HCT116 (cell line): ENCODE measurements at regions not wholly inside any gene's neighbourhood (a gene's known extent, or its start where the extent isn't known, plus 50 kb on each side); places are given as distances from the start of the nearest gene placed in this dataset.

Source experiments
- ATAC-seq: fragments of 200-7000 bp; cut with Tn5 transposase; 2 replicates; pipeline ENCODE4 v1.9.1; 2020; ENCODE audit warnings: mild to moderate bottlenecking, moderate library complexity
- BruUV-seq: library from RNA; stranded (reverse); fragments of 400-500 nt; replicated peaks from 2 replicates; lab custom pipeline; 2021; lab: Mats Ljungman, UMichigan
- CTCF ChIA-PET: fragments of 300-600 bp; sonication (Branson Sonifier 250); formaldehyde crosslinking; loops from one replicate; lab custom pipeline; 2021; ENCODE audit warnings: antibody characterized with exemption; lab: Charles Lee
- POLR2A ChIA-PET: fragments of 300-600, 350-600 bp; sonication (Branson Sonifier 250); formaldehyde crosslinking; loops from one replicate; lab custom pipeline; 2021; ENCODE audit warnings: antibody characterized with exemption; lab: Charles Lee
- RAD21 ChIA-PET, 2 experiments: fragments of 300-600 bp; sonication (Branson Sonifier 250); formaldehyde crosslinking; loops; one replicate each; lab custom pipeline; 2023; ENCODE audit warnings: low total read pairs in 2 of 2; ENCODE audit not compliant: uncharacterized antibody in 2 of 2, unreplicated experiment in 2 of 2, low non-redundant PET in 1 of 2; lab: Charles Lee
- DNase-seq: peaks from one replicate; pipeline ENCODE4 v3.0.0-alpha.2; 2010; ENCODE audit warnings: low read depth, low spot score
- H2AFZ ChIP-seq: fragments of 200-600 bp; shearing (Covaris generic), sonication (generic); 2 replicates; pipeline ENCODE4 v1.6.1; 2017; ENCODE audit warnings: low read depth, mixed run types, mixed read lengths, antibody characterized with exemption, low read length; ENCODE audit not compliant: poor library complexity, severe bottlenecking
- H3K27ac ChIP-seq: 2 replicates; pipeline ENCODE4 v1.5.1; 2012; ENCODE audit warnings: low read depth, low read length
- H3K27me3 ChIP-seq: fragments of 200-600 bp; sonication (generic); 2 replicates; pipeline ENCODE4 v1.6.1; 2016; ENCODE audit warnings: mixed run types, low read length, mixed read lengths; ENCODE audit not compliant: insufficient read depth
- H3K36me3 ChIP-seq, 2 experiments: fragments of 200-500 bp in 1 of 2; fragments of 200-600 bp in 1 of 2; sonication (Bioruptor generic) in 1 of 2; sonication (generic) in 1 of 2; 2 replicates each; pipeline versions ENCODE4 v1.5.1 to v1.6.1; 2014 to 2016; ENCODE audit warnings: low read length in 2 of 2, inconsistent platforms in 1 of 2, mixed read lengths in 1 of 2, mixed run types in 1 of 2; ENCODE audit not compliant: insufficient read depth in 2 of 2, control insufficient read depth in 1 of 2
- H3K4me1 ChIP-seq, 2 experiments: fragments of 200-600 bp in 1 of 2; sonication (generic) in 1 of 2; 2 replicates each; pipeline versions ENCODE4 v1.5.1 to v1.6.1; 2012 to 2017; ENCODE audit warnings: low read length in 2 of 2, inconsistent platforms in 1 of 2, mild to moderate bottlenecking in 1 of 2, mixed read lengths in 1 of 2, mixed run types in 1 of 2, moderate library complexity in 1 of 2; ENCODE audit not compliant: insufficient read depth in 2 of 2, control insufficient read depth in 1 of 2
- H3K4me2 ChIP-seq: fragments of 200-600 bp; sonication (generic); 2 replicates; pipeline ENCODE4 v1.6.1; 2017; ENCODE audit warnings: mixed run types, low read length, mixed read lengths
- H3K4me3 ChIP-seq, 2 experiments: fragments of 200-600 bp in 1 of 2; sonication (generic) in 1 of 2; replicated peaks in 1 of 2; 2 replicates each; pipeline ENCODE4 v1.5.1; 2011 to 2016; ENCODE audit warnings: low read length in 2 of 2, control low read depth in 1 of 2, low read depth in 1 of 2, mild to moderate bottlenecking in 1 of 2, mixed read lengths in 1 of 2, mixed run types in 1 of 2
- H3K79me2 ChIP-seq: fragments of 200-600 bp; sonication (generic); 2 replicates; pipeline ENCODE4 v1.6.1; 2017; ENCODE audit warnings: mild to moderate bottlenecking, mixed run types, low read length, moderate library complexity, mixed read lengths; ENCODE audit not compliant: insufficient read depth
- H3K9ac ChIP-seq: fragments of 200-600 bp; sonication (generic); 2 replicates; pipeline ENCODE4 v1.6.1; 2016; ENCODE audit warnings: low read length, mixed read lengths
- H3K9me2 ChIP-seq: fragments of 200-600 bp; sonication (generic), shearing (Covaris generic); 2 replicates; pipeline ENCODE4 v1.6.1; 2017; ENCODE audit warnings: mixed run types, mild to moderate bottlenecking, moderate library complexity; ENCODE audit not compliant: insufficient read depth
- H3K9me3 ChIP-seq, 2 experiments: fragments of 200-500 bp in 1 of 2; fragments of 200-600 bp in 1 of 2; sonication (Bioruptor generic) in 1 of 2; sonication (generic) in 1 of 2; 2 replicates each; pipeline ENCODE4 v1.6.1; 2014 to 2017; ENCODE audit warnings: low read length in 2 of 2, mixed read lengths in 2 of 2, inconsistent platforms in 1 of 2, low read depth in 1 of 2, mild to moderate bottlenecking in 1 of 2, mixed run types in 1 of 2, moderate library complexity in 1 of 2; ENCODE audit not compliant: control insufficient read depth in 1 of 2, insufficient read depth in 1 of 2
- H4K20me1 ChIP-seq: fragments of 200-600 bp; sonication (generic), shearing (Covaris generic); 2 replicates; pipeline ENCODE4 v1.6.1; 2017; ENCODE audit warnings: mixed run types, mild to moderate bottlenecking, moderate library complexity; ENCODE audit not compliant: insufficient read depth
- CBX3 ChIP-seq: IDR thresholded peaks from 2 replicates; pipeline ENCODE4 v1.6.1; 2012; ENCODE audit warnings: low read depth
- EGR1 ChIP-seq: IDR thresholded peaks from 2 replicates; pipeline ENCODE4 v1.6.1; 2012; ENCODE audit warnings: low read depth
- EZH2phosphoT487 ChIP-seq: fragments of 200-600 bp; IDR thresholded peaks from 2 replicates; pipeline ENCODE4 v1.6.1; 2018; ENCODE audit warnings: antibody characterized with exemption, borderline replicate concordance
- FOSL1 ChIP-seq: IDR thresholded peaks from 2 replicates; pipeline ENCODE4 v1.6.1; 2012; ENCODE audit warnings: low read depth
- JUND ChIP-seq: IDR thresholded peaks from 2 replicates; pipeline ENCODE4 v1.6.1; 2012
- POLR2A ChIP-seq: IDR thresholded peaks from 2 replicates; pipeline ENCODE4 v1.7.0; 2011; ENCODE audit warnings: borderline replicate concordance; ENCODE audit not compliant: insufficient read depth, insufficient read length; ENCODE audit errors: extremely low read depth
- POLR2AphosphoS5 ChIP-seq: IDR thresholded peaks from 2 replicates; pipeline ENCODE4 v1.6.1; 2011; ENCODE audit warnings: mild to moderate bottlenecking, low read depth, low read length, moderate library complexity
- RAD21 ChIP-seq: IDR thresholded peaks from 2 replicates; pipeline ENCODE4 v1.6.1; 2012; ENCODE audit warnings: low read depth, mild to moderate bottlenecking
- SIN3A ChIP-seq: IDR thresholded peaks from 2 replicates; pipeline ENCODE4 v1.6.1; 2012; ENCODE audit warnings: low read depth
- SRF ChIP-seq: IDR thresholded peaks from 2 replicates; pipeline ENCODE4 v1.6.1; 2012; ENCODE audit warnings: low read depth
- TCF7L2 ChIP-seq: IDR thresholded peaks from 2 replicates; pipeline ENCODE4 v1.7.0; 2011; ENCODE audit warnings: borderline replicate concordance, inconsistent platforms; ENCODE audit not compliant: insufficient read depth, insufficient read length; ENCODE audit errors: extremely low read depth
- ZFX ChIP-seq: fragments of 450-650 bp; IDR thresholded peaks from 2 replicates; pipeline ENCODE4 v1.6.1; 2017
- ZNF274 ChIP-seq: fragments of 200-500 bp; sonication (Bioruptor generic); IDR thresholded peaks from 2 replicates; pipeline ENCODE4 v1.6.1; 2014; ENCODE audit warnings: mild to moderate bottlenecking, low read depth, low read length, inconsistent platforms
- intact Hi-C: fragments of 100-400 bp; cut with micrococcal nuclease; formaldehyde crosslinking; loops from 2 replicates; pipeline ENCODE4 v1.10.0; 2022
- TF ChIP-seq, protein P1 (sequence below): IDR thresholded peaks from 2 replicates; pipeline ENCODE4 v1.6.1; 2012
- TF ChIP-seq, protein P2 (sequence below): IDR thresholded peaks from 2 replicates; pipeline ENCODE4 v1.6.1; 2012
- TF ChIP-seq, protein P3 (sequence below): IDR thresholded peaks from 2 replicates; pipeline ENCODE4 v1.6.1; 2011; ENCODE audit warnings: mild to moderate bottlenecking, low read length, moderate library complexity; ENCODE audit not compliant: insufficient replicate concordance; ENCODE audit errors: extremely low read depth

DNA sequence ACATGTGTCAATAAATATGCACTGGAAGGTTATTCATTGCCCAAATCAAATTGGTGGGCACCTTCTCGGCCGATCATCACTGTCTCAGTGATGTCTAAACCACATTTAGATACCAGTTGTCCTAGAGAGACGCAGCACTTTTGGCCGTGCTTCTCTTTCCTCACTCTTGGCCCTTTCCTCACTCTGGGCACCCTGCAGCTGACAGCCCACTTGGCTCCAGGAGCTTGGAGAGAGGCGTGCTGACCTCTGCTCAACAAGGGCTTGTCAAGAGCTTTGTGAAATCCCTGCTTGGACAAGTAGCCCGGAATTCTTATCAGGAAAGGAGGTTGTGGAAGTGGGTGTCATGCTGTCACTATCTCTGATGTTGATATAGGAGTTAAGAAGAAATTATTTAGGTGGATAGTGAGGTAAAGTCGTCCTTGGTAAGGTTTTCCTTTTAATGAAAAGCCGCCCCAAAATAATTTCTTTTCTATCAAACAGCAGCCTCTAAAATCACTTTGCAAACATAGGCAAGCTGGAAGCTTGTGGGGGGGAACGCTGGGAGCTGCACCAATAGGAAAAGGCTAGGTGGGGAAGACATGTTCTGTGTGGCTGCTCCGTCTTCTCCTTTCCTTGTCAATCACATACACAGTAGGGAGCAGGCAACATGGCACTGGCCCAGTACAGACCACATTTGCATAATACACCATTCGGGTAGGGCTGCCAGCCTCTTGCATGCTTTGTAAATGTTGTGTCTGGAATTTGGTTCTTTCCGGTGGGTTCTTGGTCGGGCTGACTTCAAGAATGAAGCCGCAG lies 126.8 kb upstream of the UBE3A start:
- TF ChIP-seq CBX3 (no peak), ZFX (no peak), POLR2A (no peak)
- H3K9me2 ChIP-seq: no peaks in the 10 kb centered on the region
- H3K9me3 ChIP-seq: peaks cover 0 to 40% of the 10 kb centered on the region in 2 experiments; a peak in 2 of 4 replicates
- DNase-seq (no peak), ATAC-seq (no peak)
- no peak overlapping the region for H3K4me2 ChIP-seq
- POLR2A ChIA-PET: no interaction called here
- H2AFZ ChIP-seq: no peak overlapping the region
- H3K27ac ChIP-seq: no peak overlapping the region
- no peak overlapping the region for H3K4me3 ChIP-seq
- no peaks in the 10 kb centered on the region for H3K27me3 ChIP-seq
- H3K4me1 ChIP-seq: no peaks in the 10 kb centered on the region
- H3K9ac ChIP-seq: no peak overlapping the region
- intact Hi-C loops: no loop called here
- CTCF ChIA-PET: no interaction called here
- H4K20me1 ChIP-seq: no peaks in the 10 kb centered on the region
- no TSS peak for BruUV-seq
- H3K36me3 ChIP-seq: no peaks in the 10 kb centered on the region
- RAD21 ChIA-PET: no interaction called here
- no peaks in the 10 kb centered on the region for H3K79me2 ChIP-seq

DNA sequence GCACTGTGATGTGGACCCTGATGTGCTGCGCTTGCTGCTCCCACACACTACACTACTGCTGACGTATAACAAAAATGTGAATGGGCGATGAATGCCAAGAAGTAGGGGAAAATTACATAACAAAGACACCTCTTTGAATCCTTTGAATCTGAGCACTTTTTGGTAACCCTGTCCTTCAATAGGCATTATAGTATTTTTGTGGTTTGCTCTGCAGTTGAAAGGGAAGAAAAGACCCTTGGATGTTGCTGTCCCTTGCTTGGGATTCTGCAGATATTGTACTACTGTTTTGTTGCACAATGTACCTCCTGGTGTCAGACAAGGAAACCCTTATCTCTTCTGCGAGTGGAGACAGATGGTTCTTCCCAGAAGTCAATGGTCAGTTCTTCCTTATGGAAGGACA lies 124.8 kb upstream of the UBE3A start:
- no peak overlapping the region for H3K4me3 ChIP-seq
- H3K9ac ChIP-seq: no peak overlapping the region
- no peak overlapping the region for H2AFZ ChIP-seq
- H3K4me2 ChIP-seq: no peak overlapping the region
- POLR2A ChIA-PET: no interaction called here
- BruUV-seq: no TSS peak
- DNase-seq: no peak
- H3K4me1 ChIP-seq: no peaks in the 10 kb centered on the region
- no peak overlapping the region for H3K27ac ChIP-seq
- RAD21 ChIA-PET: no interaction called here
- no peaks in the 10 kb centered on the region for H3K9me2 ChIP-seq
- ATAC-seq: no peak
- H3K27me3 ChIP-seq: no peaks in the 10 kb centered on the region
- CTCF ChIA-PET: no interaction called here
- no peaks in the 10 kb centered on the region for H3K79me2 ChIP-seq
- intact Hi-C loops: no loop called here
- no peaks in the 10 kb centered on the region for H4K20me1 ChIP-seq
- no peaks in the 10 kb centered on the region for H3K36me3 ChIP-seq
- peaks cover 0 to 43% of the 10 kb centered on the region in 2 experiments; a peak in 2 of 4 replicates for H3K9me3 ChIP-seq
- TF ChIP-seq RAD21 (no peak), ZFX (no peak), TCF7L2 (no peak), SRF (no peak), EGR1 (no peak), ZNF274 (no peak), SIN3A (no peak), POLR2A (no peak), JUND (no peak), FOSL1 (no peak), EZH2phosphoT487 (no peak), POLR2AphosphoS5 (no peak)
- TF ChIP-seq, protein P1, sequence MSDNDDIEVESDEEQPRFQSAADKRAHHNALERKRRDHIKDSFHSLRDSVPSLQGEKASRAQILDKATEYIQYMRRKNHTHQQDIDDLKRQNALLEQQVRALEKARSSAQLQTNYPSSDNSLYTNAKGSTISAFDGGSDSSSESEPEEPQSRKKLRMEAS: no peak
- TF ChIP-seq, protein P2, sequence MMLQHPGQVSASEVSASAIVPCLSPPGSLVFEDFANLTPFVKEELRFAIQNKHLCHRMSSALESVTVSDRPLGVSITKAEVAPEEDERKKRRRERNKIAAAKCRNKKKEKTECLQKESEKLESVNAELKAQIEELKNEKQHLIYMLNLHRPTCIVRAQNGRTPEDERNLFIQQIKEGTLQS: no peak
- TF ChIP-seq, protein P3, sequence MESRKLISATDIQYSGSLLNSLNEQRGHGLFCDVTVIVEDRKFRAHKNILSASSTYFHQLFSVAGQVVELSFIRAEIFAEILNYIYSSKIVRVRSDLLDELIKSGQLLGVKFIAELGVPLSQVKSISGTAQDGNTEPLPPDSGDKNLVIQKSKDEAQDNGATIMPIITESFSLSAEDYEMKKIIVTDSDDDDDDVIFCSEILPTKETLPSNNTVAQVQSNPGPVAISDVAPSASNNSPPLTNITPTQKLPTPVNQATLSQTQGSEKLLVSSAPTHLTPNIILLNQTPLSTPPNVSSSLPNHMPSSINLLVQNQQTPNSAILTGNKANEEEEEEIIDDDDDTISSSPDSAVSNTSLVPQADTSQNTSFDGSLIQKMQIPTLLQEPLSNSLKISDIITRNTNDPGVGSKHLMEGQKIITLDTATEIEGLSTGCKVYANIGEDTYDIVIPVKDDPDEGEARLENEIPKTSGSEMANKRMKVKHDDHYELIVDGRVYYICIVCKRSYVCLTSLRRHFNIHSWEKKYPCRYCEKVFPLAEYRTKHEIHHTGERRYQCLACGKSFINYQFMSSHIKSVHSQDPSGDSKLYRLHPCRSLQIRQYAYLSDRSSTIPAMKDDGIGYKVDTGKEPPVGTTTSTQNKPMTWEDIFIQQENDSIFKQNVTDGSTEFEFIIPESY: no peak
- TF ChIP-seq, all 23 proteins: peak for 0
